AG04450 (cell line): ENCODE measurements at regions not wholly inside any gene's neighbourhood (a gene's known extent, or its start where the extent isn't known, plus 50 kb on each side); places are given as distances from the start of the nearest gene placed in this dataset.

Source experiments
- CTCF ChIA-PET: fragments of 300-600, 350-600 bp; formaldehyde crosslinking; extraction: SDS; loops from one replicate; lab custom pipeline; 2022; ENCODE audit warnings: antibody characterized with exemption, inconsistent platforms; lab: Charles Lee
- POLR2A ChIA-PET: fragments of 350-600 bp; formaldehyde crosslinking; extraction: SDS; loops from one replicate; lab custom pipeline; 2021; ENCODE audit warnings: antibody characterized with exemption, inconsistent platforms; lab: Yijun Ruan, JAX
- DNase-seq: peaks from one replicate; pipeline ENCODE4 v3.0.0-alpha.2; 2011; ENCODE audit warnings: low read depth, low spot score
- H3K27ac ChIP-seq: one replicate; pipeline ENCODE4 v1.5.1; 2012; ENCODE audit warnings: low read depth, low read length, control low read depth
- H3K27me3 ChIP-seq: one replicate; pipeline ENCODE4 v1.6.0; 2012; ENCODE audit warnings: low read length; ENCODE audit not compliant: control insufficient read depth, insufficient read depth
- H3K4me3 ChIP-seq: 2 replicates; pipeline ENCODE4 v1.5.1; 2011; ENCODE audit warnings: mild to moderate bottlenecking, low read depth, low read length, control low read depth
- H3K9me3 ChIP-seq: 2 replicates; pipeline ENCODE4 v1.5.1; 2012; ENCODE audit warnings: low read length; ENCODE audit not compliant: control insufficient read depth, insufficient read depth
- TF ChIP-seq, protein P1 (sequence below): IDR thresholded peaks from 2 replicates; pipeline ENCODE4 v1.5.1; 2011; ENCODE audit warnings: low read depth, low read length, control low read depth, inconsistent platforms

DNA sequence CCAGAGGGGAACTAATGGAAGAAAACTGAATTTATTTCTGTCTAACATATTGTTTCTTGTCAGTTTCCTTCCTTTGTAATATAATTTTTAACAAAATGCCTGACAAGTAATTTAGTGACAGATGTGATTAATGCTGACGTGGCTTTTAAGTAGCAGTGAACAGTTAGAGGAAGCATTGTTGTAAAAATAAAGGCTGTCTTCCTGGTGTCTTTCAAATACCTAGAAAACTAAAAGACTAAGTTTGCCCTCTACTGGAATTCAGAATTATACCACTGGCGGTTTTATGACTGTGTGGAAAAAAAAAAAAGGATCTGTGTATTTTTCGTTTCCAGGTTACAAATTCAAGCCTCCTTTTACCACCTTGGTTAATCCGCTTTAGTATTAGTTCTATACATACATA, 217.1 kb upstream of the DPP6 start:
- no peaks in the 10 kb centered on the region for H3K27me3 ChIP-seq
- DNase-seq = no peak
- no peak overlapping the region for H3K4me3 ChIP-seq
- ChIA-PET POLR2A (no interaction called here), CTCF (no interaction called here)
- TF ChIP-seq, protein P1, sequence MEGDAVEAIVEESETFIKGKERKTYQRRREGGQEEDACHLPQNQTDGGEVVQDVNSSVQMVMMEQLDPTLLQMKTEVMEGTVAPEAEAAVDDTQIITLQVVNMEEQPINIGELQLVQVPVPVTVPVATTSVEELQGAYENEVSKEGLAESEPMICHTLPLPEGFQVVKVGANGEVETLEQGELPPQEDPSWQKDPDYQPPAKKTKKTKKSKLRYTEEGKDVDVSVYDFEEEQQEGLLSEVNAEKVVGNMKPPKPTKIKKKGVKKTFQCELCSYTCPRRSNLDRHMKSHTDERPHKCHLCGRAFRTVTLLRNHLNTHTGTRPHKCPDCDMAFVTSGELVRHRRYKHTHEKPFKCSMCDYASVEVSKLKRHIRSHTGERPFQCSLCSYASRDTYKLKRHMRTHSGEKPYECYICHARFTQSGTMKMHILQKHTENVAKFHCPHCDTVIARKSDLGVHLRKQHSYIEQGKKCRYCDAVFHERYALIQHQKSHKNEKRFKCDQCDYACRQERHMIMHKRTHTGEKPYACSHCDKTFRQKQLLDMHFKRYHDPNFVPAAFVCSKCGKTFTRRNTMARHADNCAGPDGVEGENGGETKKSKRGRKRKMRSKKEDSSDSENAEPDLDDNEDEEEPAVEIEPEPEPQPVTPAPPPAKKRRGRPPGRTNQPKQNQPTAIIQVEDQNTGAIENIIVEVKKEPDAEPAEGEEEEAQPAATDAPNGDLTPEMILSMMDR = no peak
- H3K9me3 ChIP-seq = peaks cover 13% of the 10 kb centered on the region
- H3K27ac ChIP-seq = no peak overlapping the region

- no peak overlapping the region for H3K4me3 ChIP-seq
- peaks cover 14% of the 10 kb centered on the region for H3K9me3 ChIP-seq
- ChIA-PET POLR2A (no interaction called here), CTCF (no interaction called here)
- H3K27ac ChIP-seq = no peak overlapping the region
- TF ChIP-seq, protein P1 = no peak
- DNase-seq = no peak
- H3K27me3 ChIP-seq = no peaks in the 10 kb centered on the region
Measured at GRCh38 chr7:153835712-153836265, 216.4 kb upstream of the DPP6 start.

DNA sequence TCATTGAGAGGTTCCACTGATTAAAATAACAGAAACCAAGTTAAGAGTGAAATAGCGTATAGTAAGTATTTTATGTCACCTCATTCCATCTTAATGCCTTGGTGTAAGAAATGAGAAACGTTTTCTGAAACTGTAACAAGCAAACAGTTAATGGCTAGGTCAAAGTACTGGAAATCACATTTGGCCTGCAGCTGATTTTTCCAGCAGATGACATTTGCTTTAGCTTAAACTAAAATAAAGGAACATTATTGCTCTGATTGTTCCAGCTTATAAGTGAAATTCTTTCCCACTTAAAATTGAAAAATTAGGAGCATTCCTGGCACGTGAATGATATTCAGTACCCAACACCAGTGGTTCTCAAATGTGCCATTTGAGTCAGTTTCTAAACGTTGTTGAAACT, 213.6 kb upstream of the DPP6 start:
- ChIA-PET POLR2A (no interaction called here), CTCF (no interaction called here)
- no peaks in the 10 kb centered on the region for H3K27me3 ChIP-seq
- no peak for DNase-seq
- TF ChIP-seq, protein P1 = no peak
- no peak overlapping the region for H3K27ac ChIP-seq
- H3K9me3 ChIP-seq = peaks cover 16% of the 10 kb centered on the region
- H3K4me3 ChIP-seq = no peak overlapping the region

GRCh38 chr7:153840861-153841260, 211.3 kb upstream of the DPP6 start:
- TF ChIP-seq, protein P1 = no peak
- H3K4me3 ChIP-seq = no peak overlapping the region
- H3K27me3 ChIP-seq = no peaks in the 10 kb centered on the region
- peaks cover 12% of the 10 kb centered on the region for H3K9me3 ChIP-seq
- CTCF ChIA-PET = no interaction called here
- POLR2A ChIA-PET = no interaction called here
- no peak overlapping the region for H3K27ac ChIP-seq
- no peak for DNase-seq

GRCh38 chr7:153847828-153848227, 204.4 kb upstream of the DPP6 start:
- Histone ChIP-seq H3K27ac (no peak overlapping the region), H3K27me3 (no peaks in the 10 kb centered on the region), H3K9me3 (peaks cover 17% of the 10 kb centered on the region), H3K4me3 (no peak overlapping the region)
- CTCF ChIA-PET = no interaction called here
- DNase-seq = no peak
- POLR2A ChIA-PET = no interaction called here
- TF ChIP-seq, protein P1 = no peak
